IMR-90 (cell line): ENCODE measurements at regions not wholly inside any gene's neighbourhood (a gene's known extent, or its start where the extent isn't known, plus 50 kb on each side); places are given as distances from the start of the nearest gene placed in this dataset.

Source experiments
- FOS ChIP-seq: fragments of 150-350 bp; IDR thresholded peaks from 2 replicates; pipeline ENCODE4 v1.6.1; 2016; ENCODE audit warnings: low read depth, low read length
- MXI1 ChIP-seq: IDR thresholded peaks from 2 replicates; pipeline ENCODE4 v1.6.1; 2012; ENCODE audit warnings: low read depth, mild to moderate bottlenecking, low read length, moderate library complexity, borderline replicate concordance
- NFE2L2 ChIP-seq: fragments of 150-350 bp; IDR thresholded peaks from 2 replicates; pipeline ENCODE4 v1.6.1; 2016; ENCODE audit warnings: low read depth, mild to moderate bottlenecking, low read length
- POLR2A ChIP-seq: IDR thresholded peaks from 2 replicates; pipeline ENCODE4 v1.6.1; 2012; ENCODE audit warnings: mild to moderate bottlenecking, low read depth, low read length
- RAD21 ChIP-seq: IDR thresholded peaks from 2 replicates; pipeline ENCODE4 v1.6.1; 2012; ENCODE audit warnings: low read length, improper control_type of control experiment
- RCOR1 ChIP-seq: IDR thresholded peaks from 2 replicates; pipeline ENCODE4 v1.6.1; 2012; ENCODE audit warnings: mild to moderate bottlenecking, low read length, improper control_type of control experiment; ENCODE audit not compliant: insufficient replicate concordance
- RFX5 ChIP-seq: IDR thresholded peaks from 2 replicates; pipeline ENCODE4 v1.8.0; 2012; ENCODE audit warnings: low read depth, mild to moderate bottlenecking, low read length, moderate library complexity
- SMC3 ChIP-seq: fragments of 150-350 bp; IDR thresholded peaks from 2 replicates; pipeline ENCODE4 v1.6.1; 2016; ENCODE audit warnings: low read depth, mild to moderate bottlenecking, antibody characterized with exemption, low read length, moderate library complexity
- USF2 ChIP-seq: fragments of 150-350 bp; IDR thresholded peaks from 2 replicates; pipeline ENCODE4 v1.6.1; 2017; ENCODE audit warnings: mild to moderate bottlenecking, antibody characterized with exemption, low read length, low read depth
- TF ChIP-seq, protein P1 (sequence below): conservative IDR thresholded peaks from 2 replicates; pipeline ENCODE4 v1.5.1; 2012; ENCODE audit warnings: mild to moderate bottlenecking, low read depth, low read length, improper control_type of control experiment

GRCh38 chr6:105934708-105935107 is 151.4 kb upstream of the PRDM1 start:
- TF ChIP-seq, protein P1, sequence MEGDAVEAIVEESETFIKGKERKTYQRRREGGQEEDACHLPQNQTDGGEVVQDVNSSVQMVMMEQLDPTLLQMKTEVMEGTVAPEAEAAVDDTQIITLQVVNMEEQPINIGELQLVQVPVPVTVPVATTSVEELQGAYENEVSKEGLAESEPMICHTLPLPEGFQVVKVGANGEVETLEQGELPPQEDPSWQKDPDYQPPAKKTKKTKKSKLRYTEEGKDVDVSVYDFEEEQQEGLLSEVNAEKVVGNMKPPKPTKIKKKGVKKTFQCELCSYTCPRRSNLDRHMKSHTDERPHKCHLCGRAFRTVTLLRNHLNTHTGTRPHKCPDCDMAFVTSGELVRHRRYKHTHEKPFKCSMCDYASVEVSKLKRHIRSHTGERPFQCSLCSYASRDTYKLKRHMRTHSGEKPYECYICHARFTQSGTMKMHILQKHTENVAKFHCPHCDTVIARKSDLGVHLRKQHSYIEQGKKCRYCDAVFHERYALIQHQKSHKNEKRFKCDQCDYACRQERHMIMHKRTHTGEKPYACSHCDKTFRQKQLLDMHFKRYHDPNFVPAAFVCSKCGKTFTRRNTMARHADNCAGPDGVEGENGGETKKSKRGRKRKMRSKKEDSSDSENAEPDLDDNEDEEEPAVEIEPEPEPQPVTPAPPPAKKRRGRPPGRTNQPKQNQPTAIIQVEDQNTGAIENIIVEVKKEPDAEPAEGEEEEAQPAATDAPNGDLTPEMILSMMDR, result no peak
- TF ChIP-seq USF2 (no peak), POLR2A (no peak), FOS (no peak), RFX5 (no peak), MXI1 (no peak), NFE2L2 (no peak), SMC3 (no peak), RCOR1 (no peak), RAD21 (no peak)
